Right lobe of liver (tissue), 4 donors: ENCODE measurements at regions not wholly inside any gene's neighbourhood (a gene's known extent, or its start where the extent isn't known, plus 50 kb on each side); places are given as distances from the start of the nearest gene placed in this dataset.
"Not testable (repeated sequence)": the region's sequence is repeated elsewhere in the genome, so short reads cannot be mapped to it uniquely, and the experiment has no call there.

Source experiments
- CTCF ChIP-seq, 4 donors: fragments of 200-600 bp in 3 of 4; fragments of 450-650 bp in 1 of 4; IDR thresholded peaks; one replicate each; pipeline versions ENCODE4 v1.5.1 to v1.8.0; 2016 to 2022; ENCODE audit warnings: antibody characterized with exemption in 4 of 4, mild to moderate bottlenecking in 2 of 4
- POLR2A ChIP-seq: fragments of 450-650 bp; IDR thresholded peaks from one replicate; pipeline ENCODE4 v1.6.1; 2017; ENCODE audit warnings: antibody characterized with exemption, mild to moderate bottlenecking
- donor health status: DM: no; HTN: no; CAD: no.
- donor health status: DM: no; HTN: no; CAD: no.
- donor health status: DM: no; HTN: yes; CAD: no.

GRCh38 chr3:154852998-154853397 is 227.1 kb upstream of the MME start:
- TF ChIP-seq POLR2A; CTCF (IDR thresholded peaks at IDR 0.05): not testable (repeated sequence)
